Islet precursor cell (in vitro differentiated cells): ENCODE measurements at regions not wholly inside any gene's neighbourhood (a gene's known extent, or its start where the extent isn't known, plus 50 kb on each side); places are given as distances from the start of the nearest gene placed in this dataset.

Experiments used
- DNase-seq: peaks from one replicate; pipeline ENCODE4 v3.0.0-alpha.2; 2018

DNA sequence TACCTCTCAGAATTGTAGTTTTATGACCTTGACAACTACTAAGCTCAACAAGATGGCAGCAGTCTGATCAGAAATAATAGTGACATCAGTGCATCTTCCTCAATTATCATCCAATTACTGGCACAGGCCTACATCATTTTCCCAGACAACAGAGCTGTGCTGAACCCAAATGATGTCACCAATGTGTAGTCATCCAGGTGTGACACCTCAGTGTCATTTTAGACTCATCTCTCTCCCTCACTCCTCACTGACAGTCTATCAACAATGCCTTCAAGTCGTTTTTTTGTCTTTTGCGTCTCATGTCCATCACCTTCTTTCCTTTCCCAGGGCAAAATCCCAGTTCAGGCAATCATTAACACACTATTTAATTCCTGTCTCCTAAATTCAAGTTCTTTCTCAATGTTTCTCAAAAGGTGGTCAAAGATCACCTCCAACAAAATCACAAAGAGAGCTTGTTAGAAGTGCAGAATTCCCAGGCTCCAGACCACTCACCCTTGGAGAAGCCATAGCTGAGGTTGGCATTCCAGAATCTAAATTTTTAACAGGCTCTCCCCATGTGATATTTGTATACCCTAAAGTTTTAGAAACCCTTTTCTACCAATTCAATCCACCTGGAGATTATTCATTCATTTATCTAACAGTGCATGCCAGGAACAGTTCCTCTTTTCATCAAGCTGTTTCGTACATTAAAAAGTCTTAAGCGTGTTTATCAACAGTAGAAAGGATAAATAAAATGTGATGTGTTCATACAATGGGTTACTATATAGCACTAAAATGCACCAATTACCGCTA, 125.3 kb upstream of the KLF7 start:
- DNase-seq: no peak

DNA sequence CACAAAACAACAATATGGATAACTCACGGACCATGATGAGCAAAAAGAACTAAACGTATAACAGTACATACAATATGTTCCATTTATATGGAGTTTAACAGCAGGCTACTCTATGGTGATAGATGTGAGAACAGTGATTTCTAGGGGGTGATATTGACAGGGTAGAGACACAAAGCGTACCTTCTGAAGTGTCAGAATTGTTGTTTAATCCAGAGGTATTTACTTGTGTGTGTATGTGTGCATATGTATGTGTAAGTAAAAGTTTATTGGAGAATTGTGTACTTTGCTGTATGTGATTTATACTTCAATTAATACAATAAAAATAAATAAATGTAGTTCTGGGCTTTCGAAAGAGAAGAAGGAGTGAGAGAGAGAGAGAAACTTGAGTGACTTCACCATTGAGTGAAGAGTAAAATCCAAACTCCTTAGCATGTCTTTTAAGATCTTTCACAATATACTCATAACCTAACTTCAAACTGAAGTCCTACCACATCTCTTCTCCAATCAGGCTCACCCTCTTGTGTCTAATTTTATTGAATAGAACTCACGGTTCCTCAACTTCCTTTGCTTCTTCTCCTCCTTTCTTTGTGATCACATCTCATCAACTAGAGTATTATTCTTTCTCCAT, 126.0 kb upstream of the KLF7 start:
- no peak for DNase-seq

DNA sequence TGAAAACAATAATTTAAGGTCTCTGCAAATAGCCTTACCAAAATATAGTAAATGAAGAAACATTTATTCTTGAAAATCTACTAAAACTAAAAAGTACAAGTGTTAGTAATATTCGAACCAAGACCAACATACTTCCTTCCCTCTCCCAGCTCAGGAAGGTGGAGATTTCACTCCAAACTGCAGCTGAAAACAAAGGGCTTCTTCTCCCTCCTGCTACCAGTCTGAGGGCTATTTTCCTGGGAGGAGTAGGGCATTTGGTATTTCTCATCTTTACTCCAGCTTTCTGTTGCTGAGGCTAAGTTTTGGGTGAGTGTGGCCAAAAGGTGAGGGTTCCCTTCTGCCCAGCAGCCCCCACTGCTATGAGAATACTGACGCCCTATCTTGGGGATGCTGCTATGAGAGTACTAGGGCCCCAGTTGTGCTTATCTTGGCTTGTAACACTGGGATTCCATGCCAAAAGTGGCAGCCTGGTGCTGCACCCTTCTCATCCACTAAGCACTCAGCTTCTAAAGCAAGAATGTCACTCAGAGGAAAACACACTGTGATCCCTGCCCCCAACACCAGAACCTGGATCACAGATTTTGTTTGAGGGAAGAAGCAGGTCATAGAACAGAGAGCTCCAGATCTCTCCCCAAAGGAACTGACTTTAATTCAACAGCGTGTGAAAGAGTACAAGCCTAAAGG, 130.7 kb upstream of the KLF7 start:
- no peak for DNase-seq

DNA sequence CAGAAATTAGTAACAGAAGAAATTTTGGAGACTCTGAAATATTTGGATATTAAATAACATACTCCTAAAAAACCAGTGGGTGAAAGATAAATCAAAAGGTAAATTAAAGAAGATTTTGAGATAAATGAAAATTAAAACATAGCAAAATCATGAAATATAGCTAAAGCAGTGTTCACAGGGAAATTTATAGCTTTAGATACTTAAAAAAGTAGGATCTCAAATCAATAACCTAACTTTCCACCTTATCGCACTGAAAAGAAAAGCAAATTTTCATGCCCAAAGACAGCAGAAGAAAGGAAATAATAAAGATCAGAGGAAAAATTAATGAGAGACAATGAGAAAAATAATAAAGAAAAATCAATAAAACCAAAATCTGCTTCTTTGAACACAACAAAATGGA, 135.1 kb upstream of the KLF7 start:
- no peak for DNase-seq

DNA sequence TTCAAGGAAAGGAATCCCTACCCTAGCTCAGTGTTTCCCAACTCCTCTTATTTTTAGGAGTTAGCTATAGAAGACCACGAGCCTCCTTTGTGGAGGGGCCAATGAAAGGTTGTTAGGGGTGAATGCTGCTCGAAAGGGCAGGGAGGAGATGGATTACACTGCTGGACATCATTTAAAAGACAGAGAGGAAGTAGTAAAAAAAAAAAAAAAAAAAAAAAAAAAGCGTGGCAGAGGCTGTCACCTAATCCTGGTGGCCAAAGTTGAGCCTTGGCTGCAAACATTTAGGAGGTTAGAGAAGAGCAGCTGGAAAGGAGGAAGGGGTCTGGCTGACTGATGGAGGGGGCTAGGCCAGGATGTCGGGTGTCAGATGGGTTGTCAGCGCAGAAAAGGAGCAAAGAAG, 139.0 kb upstream of the KLF7 start:
- no peak for DNase-seq

DNA sequence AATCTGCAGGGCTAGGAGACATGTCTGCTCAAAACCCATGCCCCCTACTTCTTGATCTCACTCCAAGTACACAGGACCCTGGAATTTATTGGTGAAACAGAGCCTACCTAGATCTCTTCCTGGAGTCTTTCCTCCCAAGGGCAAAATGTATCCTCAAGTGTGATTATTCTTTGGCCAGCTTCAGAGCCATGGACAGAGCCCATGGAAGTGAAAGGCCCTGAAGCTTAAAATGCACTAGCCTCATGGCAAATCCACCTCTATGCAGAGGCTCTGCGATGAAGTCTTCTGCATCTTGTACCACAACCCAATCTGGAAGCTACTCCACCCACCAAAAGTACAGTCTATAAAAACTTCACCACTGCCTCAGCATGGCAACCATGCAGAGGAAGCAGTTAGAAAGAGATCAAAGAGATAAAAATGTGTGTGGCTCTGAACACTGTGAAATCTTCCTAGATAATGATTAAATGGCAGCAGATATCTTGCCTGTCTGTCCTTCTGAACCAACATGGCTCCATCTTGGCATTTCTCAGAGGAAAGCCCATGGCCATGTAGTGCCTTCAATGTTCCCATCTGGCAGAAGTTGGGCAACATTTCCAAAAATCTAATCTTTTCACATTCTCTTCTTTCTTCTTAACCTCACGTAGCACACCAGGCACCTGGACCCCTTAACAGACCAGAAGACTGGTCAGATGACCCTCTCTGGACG, 142.9 kb upstream of the KLF7 start:
- DNase-seq: no peak

DNA sequence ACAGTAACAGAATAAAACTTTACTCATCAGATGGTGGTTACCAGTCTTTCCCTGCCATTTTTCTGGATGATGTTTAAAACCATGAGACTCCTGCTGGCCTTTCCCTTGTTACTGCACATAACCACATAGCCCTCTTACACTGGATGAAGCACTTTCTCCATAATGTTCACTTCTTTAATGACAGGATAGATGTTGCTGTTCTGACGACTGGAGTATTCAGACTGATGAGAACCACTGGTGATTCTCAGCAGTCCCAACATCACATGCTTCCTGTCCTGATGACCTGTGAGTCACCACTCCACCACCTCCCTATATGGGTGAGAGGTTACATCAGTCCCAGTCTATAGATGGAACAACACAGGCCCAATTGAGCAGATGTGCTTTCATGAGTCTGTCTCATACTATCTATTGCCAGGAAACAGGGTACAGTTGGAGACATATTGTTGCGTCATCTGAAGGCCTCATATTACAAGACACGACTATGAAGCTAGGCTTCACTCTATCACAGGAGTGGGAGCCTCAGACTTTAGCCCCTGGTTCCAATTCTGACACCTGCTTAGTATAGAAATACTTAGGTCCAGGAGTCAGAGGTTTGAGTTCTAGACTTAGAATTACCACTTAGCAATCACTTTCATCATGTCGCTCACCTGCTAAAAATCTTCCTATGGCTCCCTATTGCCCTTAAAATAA, 145.7 kb upstream of the KLF7 start:
- DNase-seq: peak; percentile 93

DNA sequence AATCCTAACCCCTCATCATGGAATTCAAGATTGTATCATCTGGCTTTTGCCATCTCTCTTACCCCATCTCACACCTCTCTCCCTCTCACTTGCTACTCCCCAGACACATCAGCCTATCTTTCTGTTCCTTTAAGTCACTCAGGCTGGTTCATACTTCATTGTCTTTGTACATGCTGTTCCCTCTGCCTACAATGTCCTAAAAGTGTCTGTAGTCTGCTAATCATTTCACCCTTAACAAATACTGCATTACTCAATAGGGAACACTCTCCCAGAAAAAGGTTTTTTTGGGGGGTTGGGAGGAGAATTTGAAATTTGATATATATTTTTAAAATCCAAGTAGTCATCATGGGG, 146.2 kb upstream of the KLF7 start:
- DNase-seq: no peak

DNA sequence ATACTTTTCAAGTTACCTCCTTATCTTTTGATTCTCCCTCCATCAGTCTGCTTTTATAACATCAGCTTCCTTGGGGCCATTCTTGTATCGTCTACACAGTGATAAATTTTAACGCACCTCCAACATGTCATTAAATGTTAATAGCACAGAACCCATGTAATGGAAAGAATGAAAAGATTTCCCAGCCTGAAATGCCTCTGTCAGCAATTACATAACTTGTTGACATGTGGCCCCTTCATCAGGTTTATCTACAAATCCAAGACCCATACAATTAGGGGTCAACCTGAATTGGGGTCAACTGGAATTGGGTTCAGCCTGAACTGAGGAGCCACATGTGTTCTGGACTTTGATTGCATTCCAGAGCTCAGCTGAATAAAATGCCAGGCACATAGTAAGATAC, 148.2 kb upstream of the KLF7 start:
- DNase-seq: no peak

DNA sequence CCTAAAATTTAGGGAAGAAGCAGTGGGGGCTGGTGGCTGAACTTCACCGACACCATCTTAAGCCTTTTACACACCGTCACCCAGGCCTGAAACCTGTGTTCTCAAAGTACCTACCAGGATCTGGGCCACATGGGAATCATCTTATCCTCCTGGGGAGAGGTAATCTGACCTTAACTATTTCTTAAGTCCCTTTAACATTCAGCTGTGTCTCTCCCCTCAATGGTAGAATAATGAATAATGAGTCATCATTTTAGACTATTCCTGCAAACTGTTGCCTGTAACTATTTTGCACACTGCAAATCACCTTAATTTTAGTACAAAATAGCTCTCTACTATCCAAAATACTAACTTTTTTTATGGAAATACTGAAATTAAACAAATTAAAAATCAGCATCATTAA, 149.4 kb upstream of the KLF7 start:
- no peak for DNase-seq

DNA sequence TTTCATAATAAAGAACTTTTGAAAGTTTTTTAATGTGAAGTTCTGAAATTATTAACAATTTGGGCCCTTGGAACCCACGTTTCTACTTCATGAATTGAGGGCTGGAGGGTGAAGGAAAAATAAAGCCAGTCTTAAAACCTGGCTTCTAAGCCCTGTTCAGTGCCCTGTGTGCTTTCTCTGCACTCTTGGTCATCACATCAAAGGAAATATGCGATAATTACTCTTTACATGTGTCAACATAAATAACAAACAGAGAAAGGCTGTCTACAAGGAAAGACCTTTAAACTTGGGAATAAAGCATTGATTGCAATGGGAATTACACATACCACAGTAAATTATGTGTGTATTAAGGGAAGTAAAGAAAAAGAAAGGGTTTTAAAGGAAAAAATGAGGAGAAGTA, 150.7 kb upstream of the KLF7 start:
- no peak for DNase-seq

DNA sequence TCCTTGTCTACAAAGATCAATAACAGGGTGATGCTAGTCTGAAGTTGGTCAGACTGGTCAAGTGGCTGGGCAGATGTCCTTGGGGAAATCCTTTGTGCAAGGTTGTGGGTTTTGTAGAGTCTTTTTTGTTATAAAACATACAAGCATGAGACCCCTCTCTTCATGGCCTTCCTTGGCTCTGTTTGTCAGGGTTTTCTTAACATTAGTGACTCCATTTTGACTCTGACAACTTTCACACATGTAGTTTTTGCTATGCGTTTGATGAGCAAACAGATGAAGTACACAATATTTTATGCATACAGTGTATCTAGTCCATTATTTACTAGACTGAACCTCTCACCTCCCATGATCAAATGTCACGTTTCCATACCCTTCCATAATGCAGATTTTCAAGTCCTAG, 151.2 kb upstream of the KLF7 start:
- DNase-seq: no peak

DNA sequence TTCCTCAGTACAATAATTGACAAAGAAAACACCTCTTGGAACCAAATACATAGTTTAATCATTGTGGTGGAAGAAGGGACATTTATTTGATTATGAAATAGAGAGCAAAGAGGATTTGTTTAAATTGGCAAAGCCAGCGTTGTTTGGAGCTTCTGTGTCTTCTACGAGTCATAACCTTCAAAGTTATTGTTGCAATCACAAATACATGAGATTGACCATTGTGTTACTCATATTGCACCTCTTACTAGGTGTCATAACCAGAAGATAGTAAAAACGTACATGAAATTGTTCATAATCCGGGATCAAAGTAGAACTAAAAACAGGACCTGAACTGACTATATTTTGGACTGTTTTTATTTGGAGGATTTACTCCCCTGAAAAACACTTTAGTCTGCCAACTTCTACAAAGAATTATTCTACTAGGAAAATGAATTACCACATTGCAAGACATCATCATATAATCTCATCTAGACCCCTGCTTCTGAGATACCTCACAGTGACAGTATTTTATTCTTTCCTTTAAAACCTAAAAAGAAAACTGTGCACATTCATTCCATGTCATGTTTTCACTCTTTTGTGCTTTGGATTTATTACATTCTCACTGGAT, 151.7 kb upstream of the KLF7 start:
- no peak for DNase-seq

DNA sequence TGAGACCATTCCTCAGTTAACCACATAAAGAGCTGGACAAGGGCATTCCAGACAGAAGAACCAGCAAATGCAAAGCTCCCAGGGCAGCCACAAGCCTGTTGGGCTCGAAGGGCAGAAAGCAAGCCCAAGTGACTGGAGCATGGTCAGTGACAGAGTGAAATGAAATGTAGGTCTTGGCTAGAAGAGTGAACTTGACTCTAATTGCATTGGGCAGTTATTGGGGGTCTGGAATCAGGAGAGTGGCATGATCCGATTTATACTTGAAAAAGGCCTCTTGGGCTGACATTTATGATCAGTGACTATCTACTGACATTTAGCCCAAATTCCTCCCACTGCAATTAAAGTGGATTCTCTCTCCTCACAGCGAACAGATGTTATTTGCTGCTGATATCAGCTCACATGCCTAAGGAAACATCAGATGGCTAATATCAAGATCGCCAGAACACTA, 152.5 kb upstream of the KLF7 start:
- no peak for DNase-seq

DNA sequence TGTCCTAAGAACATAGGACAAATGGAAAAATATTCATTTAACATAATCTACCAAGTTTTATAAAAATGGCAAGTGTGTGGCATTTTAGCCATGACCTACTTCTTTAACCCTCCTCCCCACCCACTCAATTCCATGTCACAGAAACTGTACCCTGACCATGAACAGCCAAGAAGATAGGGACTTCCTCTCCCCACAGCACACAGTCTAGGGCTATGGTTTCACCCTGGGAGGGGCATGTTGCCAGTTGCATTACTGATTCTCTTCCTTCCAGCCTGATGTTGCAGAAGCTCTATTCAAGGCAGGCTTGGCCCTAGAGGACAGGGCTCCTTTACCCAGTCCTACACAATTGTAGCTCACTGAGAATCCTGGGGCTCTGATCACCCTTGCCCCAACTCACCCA, 153.6 kb upstream of the KLF7 start:
- no peak for DNase-seq

DNA sequence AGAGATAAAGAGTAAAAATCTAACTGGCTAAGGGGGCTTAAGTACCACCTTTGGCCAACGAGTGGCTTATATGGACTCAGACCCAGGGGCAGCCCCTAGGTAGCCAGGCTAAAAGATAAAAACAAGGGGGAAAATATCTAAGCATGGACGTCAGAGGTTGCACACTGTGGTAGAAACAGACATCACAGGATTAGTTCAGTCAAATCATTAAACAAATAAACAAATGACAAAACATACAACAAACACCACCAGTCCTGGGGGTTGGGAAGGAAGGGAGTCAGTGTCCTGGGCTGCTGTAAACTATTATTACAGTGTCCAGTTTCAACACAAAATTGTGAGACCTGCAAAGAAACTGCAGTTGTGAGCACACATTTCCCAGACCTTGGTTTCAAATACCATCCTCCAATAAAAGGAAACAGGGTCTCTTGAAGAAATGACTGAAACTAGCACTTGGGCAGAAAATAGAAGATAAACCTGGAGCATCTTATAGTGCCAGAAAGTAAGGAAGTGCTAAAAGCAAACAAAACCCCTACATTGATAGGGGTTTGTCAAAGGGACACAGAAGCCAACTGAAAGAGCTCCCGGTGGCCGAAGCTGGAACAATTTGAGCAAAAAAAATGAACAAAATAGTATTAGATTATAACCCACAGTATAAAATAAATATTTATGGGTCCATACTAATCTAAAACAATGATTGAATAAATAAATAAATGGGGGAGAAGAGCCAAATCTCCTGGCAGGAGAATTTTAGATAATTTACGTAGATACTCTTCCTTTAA, 154.8 kb upstream of the KLF7 start:
- DNase-seq: no peak

DNA sequence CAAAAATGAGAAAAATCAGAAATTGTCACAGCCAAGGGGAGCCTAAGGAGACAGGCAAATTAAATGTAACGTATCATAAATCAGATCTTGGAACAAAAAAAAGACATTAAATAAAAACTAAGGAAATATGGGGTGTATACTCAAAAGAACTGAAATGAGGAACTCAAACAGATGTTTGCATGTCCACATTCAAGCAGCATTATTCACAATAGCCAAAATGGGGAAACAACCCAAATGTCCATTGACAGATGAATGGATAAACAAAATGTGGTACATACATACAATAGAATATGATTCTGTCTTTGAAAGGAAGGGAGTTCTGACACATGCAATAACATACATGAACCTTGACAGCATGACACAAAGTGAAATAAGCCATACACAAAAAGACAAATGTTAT, 155.8 kb upstream of the KLF7 start:
- DNase-seq: no peak

DNA sequence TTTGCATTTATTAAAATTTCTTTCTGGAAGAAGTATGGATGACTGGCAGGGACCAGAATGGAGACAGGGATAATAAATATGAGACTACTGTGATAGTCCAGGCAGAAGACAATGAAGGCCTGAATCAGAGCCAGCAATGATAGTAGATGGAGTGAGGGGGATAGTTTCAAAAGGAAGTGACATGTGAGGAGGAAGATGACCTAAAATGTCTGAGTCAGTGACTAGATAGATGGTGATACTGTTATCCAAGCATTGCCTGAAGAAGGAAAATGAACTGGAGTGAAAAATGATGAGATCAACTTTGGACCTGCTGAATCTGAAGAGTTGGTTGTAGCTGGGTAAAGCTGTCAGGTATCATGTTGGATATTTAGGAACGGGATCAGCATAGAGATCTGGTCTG, 158.3 kb upstream of the KLF7 start:
- DNase-seq: no peak

DNA sequence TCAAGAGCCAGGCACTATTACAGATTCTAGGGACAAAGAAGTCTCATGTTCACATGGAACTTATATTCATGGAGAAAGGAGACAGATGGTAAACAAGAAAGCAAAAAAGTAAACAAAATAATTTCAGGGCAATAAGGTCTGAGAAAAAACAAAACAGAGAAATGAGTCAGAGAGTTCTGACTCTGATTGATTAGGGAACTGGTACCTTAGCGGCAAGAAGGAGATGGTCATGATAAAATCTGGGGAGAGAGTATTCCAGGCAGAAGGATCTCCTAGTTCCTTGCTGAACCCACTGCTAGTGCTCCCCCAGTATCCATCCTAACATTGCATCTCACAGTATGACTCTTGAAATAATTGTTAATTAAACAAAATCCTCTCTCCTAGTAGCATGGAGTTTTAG, 161.8 kb upstream of the KLF7 start:
- no peak for DNase-seq

DNA sequence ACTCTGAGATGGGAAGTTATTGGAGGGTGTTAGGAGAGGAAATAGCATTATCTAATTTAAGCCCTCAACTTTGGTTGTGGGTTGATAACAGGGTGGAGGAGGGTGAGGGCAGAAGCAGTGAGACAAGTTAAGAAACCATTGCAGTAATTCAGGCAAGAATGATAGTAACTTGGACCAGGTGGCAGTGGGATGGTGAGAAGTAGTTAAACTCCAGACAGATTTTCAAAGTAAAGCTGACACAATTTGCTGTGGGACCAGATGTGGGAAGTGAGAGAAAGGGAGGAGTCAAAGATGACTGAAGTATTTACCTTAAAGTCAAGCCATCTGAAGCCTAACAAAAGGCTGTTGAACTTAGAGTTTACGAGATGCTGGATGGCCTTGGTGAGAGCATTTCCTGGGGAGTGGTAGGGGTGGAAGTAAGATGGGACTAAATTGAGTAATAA, 163.2 kb upstream of the KLF7 start:
- DNase-seq: no peak

DNA sequence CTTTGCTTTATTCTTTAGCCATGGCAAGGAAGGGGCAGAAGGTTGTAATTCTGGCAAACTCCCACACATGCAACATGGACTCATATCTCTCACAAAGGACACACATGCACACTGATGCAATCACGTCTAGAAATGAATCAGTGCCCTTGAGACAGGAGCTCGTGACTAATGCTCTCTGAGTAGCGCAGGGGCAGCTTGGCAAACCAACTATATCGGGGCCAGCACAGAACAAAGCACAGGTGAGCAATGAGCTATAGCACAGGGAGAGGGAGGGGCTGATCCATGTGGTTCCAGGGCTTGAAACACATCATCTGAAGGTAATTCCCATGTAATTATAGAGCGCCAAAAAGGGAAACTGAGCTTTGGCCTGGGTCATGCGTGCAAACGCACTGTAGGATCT, 165.2 kb upstream of the KLF7 start:
- peak; percentile 75 for DNase-seq

DNA sequence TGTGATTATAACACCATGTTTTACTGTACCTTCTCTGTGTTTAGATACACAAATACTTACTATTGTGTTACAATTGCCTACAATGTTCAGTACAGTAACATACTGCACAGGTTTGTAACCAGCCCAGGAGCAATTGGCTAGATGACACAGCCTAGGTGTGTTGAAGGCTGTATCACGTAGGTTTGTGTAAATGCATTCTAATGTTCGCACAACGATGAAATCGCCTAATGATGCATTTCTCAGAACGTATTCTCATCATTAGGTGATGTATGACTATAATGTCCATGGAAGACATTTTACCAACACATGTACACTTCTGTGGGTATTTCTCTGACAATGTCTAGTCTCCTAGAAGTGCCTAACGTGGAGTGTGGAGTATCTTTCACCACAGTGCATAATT, 165.9 kb upstream of the KLF7 start:
- no peak for DNase-seq
